K562 (cell line): ENCODE measurements at regions not wholly inside any gene's neighbourhood (a gene's known extent, or its start where the extent isn't known, plus 50 kb on each side); places are given as distances from the start of the nearest gene placed in this dataset.

Source experiments
- ATAC-seq: fragments of 200-7000 bp; cut with Tn5 transposase; 3 replicates; pipeline ENCODE4 v1.9.1; 2020; ENCODE audit warnings: moderate library complexity
- BruUV-seq: library from RNA; stranded (reverse); fragments of 400-500 nt; replicated peaks from 2 replicates; lab custom pipeline; 2021; lab: Mats Ljungman, UMichigan
- CTCF ChIA-PET: fragments of 300-600 bp; formaldehyde crosslinking; extraction: SDS; loops from one replicate; lab custom pipeline; 2021; ENCODE audit warnings: low intra/inter-chr PET ratio; lab: Yijun Ruan, JAX
- POLR2A ChIA-PET: fragments of 300-600, 350-650 bp; sonication (Branson Sonifier 250); formaldehyde crosslinking; extraction: SDS; loops from one replicate; lab custom pipeline; 2021; ENCODE audit warnings: antibody characterized with exemption, inconsistent platforms; lab: Yijun Ruan, JAX
- DNase-seq, 4 experiments: peaks; one replicate each; pipeline versions ENCODE4 v3.0.0 to v3.0.0-alpha.2; 2011 to 2018; ENCODE audit warnings: low spot score in 3 of 4, mixed read lengths in 3 of 4; ENCODE audit errors: extremely low read depth in 1 of 4
- FAIRE-seq: peaks from 2 replicates; lab custom pipeline; 2011; peaks lifted over from hg19 to GRCh38; lab: Jason Lieb, UNC
- H2AFZ ChIP-seq: 2 replicates; pipeline ENCODE4 v1.6.0; 2011; ENCODE audit warnings: low read depth, low read length, control low read depth, inconsistent platforms
- H3K27ac ChIP-seq: fragments of 200-600 bp; 3 replicates; pipeline ENCODE4 v1.8.0; 2011; ENCODE audit warnings: low read depth, mild to moderate bottlenecking, control low read depth, inconsistent platforms, low read length, moderate library complexity, mixed read lengths; ENCODE audit errors: extremely low read depth
- H3K27me3 ChIP-seq, 2 experiments: fragments of 300-600 bp in 1 of 2; 2 replicates in 1 of 2; 3 replicates in 1 of 2; pipeline versions ENCODE4 v1.6.0 to v1.8.0; 2011; ENCODE audit warnings: inconsistent platforms in 2 of 2, low read length in 2 of 2, mild to moderate bottlenecking in 1 of 2, mixed read lengths in 1 of 2, moderate library complexity in 1 of 2; ENCODE audit not compliant: control insufficient read depth in 2 of 2, insufficient read depth in 2 of 2
- H3K36me3 ChIP-seq: fragments of 300-600 bp; 3 replicates; pipeline ENCODE4 v1.8.0; 2011; ENCODE audit warnings: mild to moderate bottlenecking, low read length, inconsistent platforms; ENCODE audit not compliant: control insufficient read depth, insufficient read depth
- H3K4me1 ChIP-seq, 2 experiments: fragments of 200-600 bp in 1 of 2; replicated peaks in 1 of 2; 2 replicates in 1 of 2; 3 replicates in 1 of 2; pipeline versions ENCODE4 v1.5.1 to v1.8.0; 2011; ENCODE audit warnings: inconsistent platforms in 2 of 2, low read length in 2 of 2, mild to moderate bottlenecking in 1 of 2, mixed read lengths in 1 of 2, moderate library complexity in 1 of 2; ENCODE audit not compliant: control insufficient read depth in 2 of 2, insufficient read depth in 2 of 2
- H3K4me2 ChIP-seq: 2 replicates; pipeline ENCODE4 v1.6.1; 2011; ENCODE audit warnings: low read length, control low read depth, inconsistent platforms, mixed read lengths; ENCODE audit not compliant: insufficient read depth
- H3K4me3 ChIP-seq: fragments of 200-600 bp; sonication (generic), shearing (Covaris generic); 2 replicates; pipeline ENCODE4 v1.5.1; 2016; ENCODE audit warnings: control low read depth, inconsistent platforms
- H3K79me2 ChIP-seq: fragments of 200-600 bp; 3 replicates; pipeline ENCODE4 v1.8.0; 2011; ENCODE audit warnings: low read length, inconsistent platforms; ENCODE audit not compliant: control insufficient read depth, insufficient read depth
- H3K9ac ChIP-seq, 2 experiments: 2 replicates each; pipeline versions ENCODE4 v1.6.0 to v1.6.1; 2011; ENCODE audit warnings: low read depth in 2 of 2, low read length in 2 of 2, control low read depth in 1 of 2, inconsistent platforms in 1 of 2, mild to moderate bottlenecking in 1 of 2, mixed read lengths in 1 of 2; ENCODE audit not compliant: insufficient read depth in 1 of 2
- H3K9me1 ChIP-seq: one replicate; pipeline ENCODE4 v1.6.0; 2011; ENCODE audit warnings: inconsistent platforms, mild to moderate bottlenecking, low read length, moderate library complexity; ENCODE audit not compliant: control insufficient read depth, insufficient read depth
- H3K9me3 ChIP-seq: replicated peaks from 2 replicates; pipeline ENCODE4 v1.5.1; 2011; ENCODE audit warnings: low read depth, low read length, inconsistent platforms; ENCODE audit not compliant: control insufficient read depth, insufficient read depth
- H4K20me1 ChIP-seq: replicated peaks from 2 replicates; pipeline ENCODE4 v1.6.1; 2011; ENCODE audit warnings: low read length, inconsistent platforms, mixed read lengths; ENCODE audit not compliant: control insufficient read depth, insufficient read depth
- CTBP1 ChIP-seq: fragments of 450-650 bp; IDR thresholded peaks from 2 replicates; pipeline ENCODE4 v1.6.1; 2016; ENCODE audit warnings: borderline replicate concordance
- ETS2 ChIP-seq: IDR thresholded peaks from 2 replicates; pipeline ENCODE4 v1.6.1; 2016; ENCODE audit warnings: borderline replicate concordance, missing genetic modification characterization, mild to moderate bottlenecking, moderate library complexity, missing compliant biosample characterization; ENCODE audit not compliant: poor library complexity, severe bottlenecking
- FOS ChIP-seq: IDR thresholded peaks from 3 replicates; pipeline ENCODE4 v1.6.1; 2011; ENCODE audit not compliant: insufficient read length; ENCODE audit errors: extremely low read depth
- HMGN3 ChIP-seq: IDR thresholded peaks from 2 replicates; pipeline ENCODE4 v1.6.1; 2011; ENCODE audit warnings: borderline replicate concordance, low read depth, mild to moderate bottlenecking, mixed read lengths, low read length; ENCODE audit not compliant: insufficient read length; ENCODE audit errors: extremely low read depth
- KAT8 ChIP-seq: fragments of 450-650 bp; IDR thresholded peaks from 2 replicates; pipeline ENCODE4 v1.6.1; 2016; ENCODE audit warnings: low read depth, mild to moderate bottlenecking
- SMARCA5 ChIP-seq: fragments of 450-650 bp; IDR thresholded peaks from 2 replicates; pipeline ENCODE4 v1.6.1; 2016
- TBL1XR1 ChIP-seq, 2 experiments: IDR thresholded peaks; 2 replicates each; pipeline ENCODE4 v1.6.1; 2012; ENCODE audit warnings: improper control_type of control experiment in 2 of 2, low read length in 2 of 2, mild to moderate bottlenecking in 1 of 2
- TGIF2 ChIP-seq: sonication (generic); formaldehyde crosslinking; IDR thresholded peaks from 2 replicates; pipeline ENCODE4 v1.8.1; 2022; ENCODE audit warnings: mild to moderate bottlenecking, missing genetic modification reagents, moderate library complexity
- XRCC4 ChIP-seq: IDR thresholded peaks from one replicate; pipeline ENCODE4 v1.6.1; 2011; ENCODE audit not compliant: insufficient read depth, insufficient read length; ENCODE audit errors: extremely low read depth
- ZFP30 ChIP-seq: fragments of 250-450 bp; sonication (Bioruptor Pico); IDR thresholded peaks from 2 replicates; pipeline ENCODE4 v1.8.0; 2022; ENCODE audit warnings: moderate library complexity, mild to moderate bottlenecking, inconsistent platforms, borderline replicate concordance
- ZNF143 ChIP-seq: sonication (generic); formaldehyde crosslinking; IDR thresholded peaks from 2 replicates; pipeline ENCODE4 v1.9.0; 2022; ENCODE audit warnings: mild to moderate bottlenecking, missing genetic modification reagents
- WGBS: fragments of 100-300 bp; shearing (Covaris generic); methylation state at CpG from one replicate; pipeline ENCODE4 v1.1.6; 2016; ENCODE audit warnings: low coverage, mixed read lengths; ENCODE audit not compliant: insufficient coverage; ENCODE audit errors: missing lambda C conversion rate; 5-methylcytosine and 5-hydroxymethylcytosine counted together
- in situ Hi-C: fragments of 300-500 bp; cut with MboI; formaldehyde crosslinking; loops from 4 replicates; pipeline ENCODE4 v1.15.0; 2018; ENCODE audit warnings: inconsistent platforms, mixed read lengths
- intact Hi-C: fragments of 100-400 bp; cut with micrococcal nuclease; formaldehyde crosslinking; loops from 2 replicates; pipeline ENCODE4 v1.14.2; 2022
- TF ChIP-seq, protein P1 (sequence below): fragments of 450-650 bp; formaldehyde crosslinking; IDR thresholded peaks from 2 replicates; pipeline ENCODE4 v1.4.0; 2020; ENCODE audit warnings: mild to moderate bottlenecking, moderate library complexity

DNA sequence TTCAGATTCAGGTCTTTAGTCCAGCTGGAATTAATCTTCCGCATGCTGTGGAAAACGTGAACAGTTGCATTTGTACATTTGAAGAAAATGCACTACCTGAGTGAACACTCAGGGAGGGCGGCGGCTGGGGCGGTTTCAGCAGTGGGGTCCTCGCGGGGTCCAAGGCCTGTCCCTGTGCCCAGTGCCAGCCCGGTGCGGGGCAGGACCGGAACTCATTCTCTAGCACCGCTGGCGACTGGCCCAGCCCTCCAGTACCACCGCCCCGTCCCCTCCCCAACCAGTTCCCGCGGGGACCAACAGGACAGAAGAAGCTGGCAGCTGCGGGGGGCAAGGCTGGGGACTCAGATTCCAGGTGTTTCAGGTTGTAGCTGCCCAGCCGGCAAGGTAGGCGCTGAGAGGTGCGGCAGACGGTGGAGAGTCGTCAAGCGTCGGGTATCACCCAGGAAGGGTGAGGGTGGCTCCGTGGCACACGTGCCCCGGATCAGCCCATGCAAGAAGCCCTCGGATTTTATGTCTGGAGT is 72.2 kb upstream of the ARNT2 start:
- ChIA-PET POLR2A (interaction anchor here (1.0 kb wide), 1 partner anchor 102 kb away, joined by 3 read pairs; no protein-coding TSS in a partner anchor), CTCF (no interaction called here)
- Histone ChIP-seq H3K4me3 (no peak overlapping the region), H3K9me3 (no peaks in the 10 kb centered on the region; the same call in none of the 2 replicates), H4K20me1 (no peaks in the 10 kb centered on the region), H3K27ac (no peak overlapping the region), H3K9ac (no peak overlapping the region), H3K27me3 (peaks cover 5 to 20% of the 10 kb centered on the region in 2 experiments; a peak in 3 of 5 replicates), H2AFZ (no peak overlapping the region), H3K4me1 (peaks cover 0 to 4% of the 10 kb centered on the region in 2 experiments; a peak in 1 of 5 replicates), H3K9me1 (no peaks in the 10 kb centered on the region), H3K4me2 (no peak overlapping the region), H3K79me2 (no peaks in the 10 kb centered on the region), H3K36me3 (no peaks in the 10 kb centered on the region)
- in situ Hi-C loops = no loop called here
- DNase-seq = no peak
- 1% methylated on average over 28 of the region's 28 CpGs for WGBS
- no TSS peak for BruUV-seq
- intact Hi-C loops = no loop called here
- no peak for TF ChIP-seq KAT8
- TF ChIP-seq ZFP30 (CRISPR knock-in tag) = no peak
- no peak for TF ChIP-seq ETS2 (tag)
- TF ChIP-seq TGIF2 (CRISPR knock-in tag) = no peak
- no peak for TF ChIP-seq SMARCA5
- TF ChIP-seq XRCC4 = no peak
- no peak for TF ChIP-seq TBL1XR1 (IDR thresholded peaks at IDR 0.05; ENCODE audit: low read length in 2 of 2)
- no peak for TF ChIP-seq CTBP1
- TF ChIP-seq, protein P1, sequence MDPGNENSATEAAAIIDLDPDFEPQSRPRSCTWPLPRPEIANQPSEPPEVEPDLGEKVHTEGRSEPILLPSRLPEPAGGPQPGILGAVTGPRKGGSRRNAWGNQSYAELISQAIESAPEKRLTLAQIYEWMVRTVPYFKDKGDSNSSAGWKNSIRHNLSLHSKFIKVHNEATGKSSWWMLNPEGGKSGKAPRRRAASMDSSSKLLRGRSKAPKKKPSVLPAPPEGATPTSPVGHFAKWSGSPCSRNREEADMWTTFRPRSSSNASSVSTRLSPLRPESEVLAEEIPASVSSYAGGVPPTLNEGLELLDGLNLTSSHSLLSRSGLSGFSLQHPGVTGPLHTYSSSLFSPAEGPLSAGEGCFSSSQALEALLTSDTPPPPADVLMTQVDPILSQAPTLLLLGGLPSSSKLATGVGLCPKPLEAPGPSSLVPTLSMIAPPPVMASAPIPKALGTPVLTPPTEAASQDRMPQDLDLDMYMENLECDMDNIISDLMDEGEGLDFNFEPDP (CRISPR knock-in tag) = no peak
- TF ChIP-seq FOS = no peak
- no peak for TF ChIP-seq HMGN3
- no peak for TF ChIP-seq ZNF143
- ATAC-seq = no peak
- no peak for FAIRE-seq
